Gastroesophageal sphincter (tissue), 3 donors: ENCODE measurements at regions not wholly inside any gene's neighbourhood (a gene's known extent, or its start where the extent isn't known, plus 50 kb on each side); places are given as distances from the start of the nearest gene placed in this dataset.

ENCODE experiments used
- CTCF ChIP-seq, 4 experiments: fragments of 200-600 bp in 2 of 4; fragments of 450-650 bp in 2 of 4; sonication (generic) in 1 of 4; IDR thresholded peaks; one replicate each; pipeline ENCODE4 v1.5.1; 2017 to 2019; ENCODE audit warnings: antibody characterized with exemption in 4 of 4, mild to moderate bottlenecking in 2 of 4, moderate library complexity in 2 of 4
- POLR2A ChIP-seq, 2 donors: fragments of 450-650 bp; IDR thresholded peaks; one replicate each; pipeline ENCODE4 v1.6.1; 2017; ENCODE audit warnings: antibody characterized with exemption in 2 of 2, mild to moderate bottlenecking in 2 of 2, moderate library complexity in 1 of 2

- TF ChIP-seq CTCF (IDR thresholded peaks at IDR 0.05), result no peak
- TF ChIP-seq POLR2A (IDR thresholded peaks at IDR 0.05), result no peak
These were observed 135.6 kb upstream of the KL start for GRCh38 chr13:32880636-32881035.
